Stimulated activated CD4-positive, alpha-beta T cell treated with anti-CD3 and anti-CD28 coated beads, Interleukin-1b, Interleukin-23, amount 100 ng/mL, for 4 hours (primary cell): ENCODE measurements at regions not wholly inside any gene's neighbourhood (a gene's known extent, or its start where the extent isn't known, plus 50 kb on each side); places are given as distances from the start of the nearest gene placed in this dataset.
"Not testable (repeated sequence)": the region's sequence is repeated elsewhere in the genome, so short reads cannot be mapped to it uniquely, and the experiment has no call there.

ENCODE experiments used
- DNase-seq, 2 donors: peaks; one replicate each; pipeline ENCODE4 v3.0.0-alpha.2; 2020; ENCODE audit warnings: low read depth in 2 of 2

DNA sequence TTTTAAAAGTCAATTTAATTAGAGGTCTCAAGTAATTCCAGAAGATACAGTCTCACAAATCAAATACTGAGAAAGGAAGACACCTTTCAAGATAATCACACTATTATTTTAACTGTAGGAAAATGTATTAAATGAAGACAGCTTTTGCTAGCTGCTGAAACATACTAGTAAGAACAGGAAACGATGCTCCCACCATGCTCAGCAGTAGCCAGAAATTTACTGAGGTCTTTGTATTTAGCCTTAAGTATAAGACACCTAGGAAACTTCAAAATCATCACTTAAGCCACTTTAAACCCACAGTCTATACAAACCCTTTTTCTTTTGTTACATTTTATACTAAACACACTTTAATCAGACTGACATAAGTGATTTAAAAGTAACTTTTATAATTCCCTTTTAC, 72.7 kb upstream of the NPIPB12 start:
- not testable (repeated sequence) for DNase-seq

DNA sequence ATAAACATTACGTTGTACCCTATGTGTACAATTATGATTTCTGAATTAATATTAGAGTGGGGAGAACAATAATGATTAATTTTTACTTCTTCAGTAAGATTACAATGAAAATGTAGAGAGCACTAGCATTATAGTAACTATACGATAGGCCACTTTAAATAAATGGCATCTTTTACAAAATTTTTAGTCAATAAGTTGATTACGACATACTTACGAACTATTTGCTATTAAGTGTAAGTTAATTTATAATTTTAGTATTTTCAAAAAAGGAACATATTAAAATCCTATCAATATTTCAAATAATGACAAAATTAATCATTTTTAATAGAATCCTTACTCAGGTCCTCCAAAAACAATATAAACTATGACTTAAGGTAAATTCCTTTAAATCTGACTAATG, 75.6 kb upstream of the NPIPB12 start:
- DNase-seq = not testable (repeated sequence)

DNA sequence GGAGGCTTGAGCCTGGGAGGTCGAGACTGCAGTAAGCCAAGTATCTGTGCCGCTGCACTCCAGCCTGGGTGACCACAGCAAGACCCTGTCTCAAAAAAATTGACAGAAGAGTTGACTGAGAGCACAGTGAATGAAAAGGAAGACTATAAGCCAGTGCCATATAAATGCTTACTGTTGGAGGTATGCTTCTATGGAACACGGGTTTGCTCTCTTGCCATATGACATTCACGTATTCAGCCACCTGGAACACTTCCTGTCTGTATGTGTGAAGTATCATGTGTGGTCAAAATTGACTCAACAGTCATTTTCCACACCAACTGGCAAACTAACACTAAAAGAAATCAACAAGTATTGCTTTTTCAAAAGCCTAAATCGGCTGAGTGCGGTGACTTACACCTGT, 71.1 kb upstream of the SPN start:
- DNase-seq = not testable (repeated sequence)

DNA sequence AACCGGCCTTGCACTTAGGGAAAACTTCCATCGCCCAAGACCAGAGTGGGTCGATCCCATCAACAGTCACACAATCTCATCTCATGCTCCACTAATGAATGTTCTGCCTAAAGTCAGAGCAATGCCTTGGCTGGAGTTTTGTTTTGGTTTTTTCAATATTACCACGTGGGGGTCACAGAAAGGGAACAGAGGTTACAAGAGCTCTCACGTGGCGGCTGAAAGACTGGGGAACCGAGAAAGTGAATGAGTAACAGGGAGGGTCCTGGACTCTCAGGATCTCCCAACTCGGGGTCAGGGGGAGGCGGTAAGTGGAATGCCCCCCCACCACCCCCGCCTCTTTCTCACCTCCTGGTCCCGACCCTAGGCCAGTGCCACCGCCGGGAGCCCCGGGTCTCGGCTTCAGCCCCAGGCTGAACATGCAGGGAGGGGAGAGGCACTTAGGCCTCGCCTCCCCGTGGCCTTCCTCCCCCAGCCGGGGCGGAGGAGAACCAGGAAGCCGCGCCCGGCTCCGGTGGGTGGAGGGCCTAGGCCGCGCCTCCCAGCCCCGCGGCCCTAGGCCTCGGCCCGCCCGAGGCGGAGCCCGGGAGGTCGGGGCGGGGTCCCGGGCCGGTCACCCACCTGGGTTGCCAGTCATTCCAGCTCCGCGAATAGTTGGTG, 68.7 kb upstream of the SPN start:
- DNase-seq = peak in 1 of 2 donors; percentile 44

DNA sequence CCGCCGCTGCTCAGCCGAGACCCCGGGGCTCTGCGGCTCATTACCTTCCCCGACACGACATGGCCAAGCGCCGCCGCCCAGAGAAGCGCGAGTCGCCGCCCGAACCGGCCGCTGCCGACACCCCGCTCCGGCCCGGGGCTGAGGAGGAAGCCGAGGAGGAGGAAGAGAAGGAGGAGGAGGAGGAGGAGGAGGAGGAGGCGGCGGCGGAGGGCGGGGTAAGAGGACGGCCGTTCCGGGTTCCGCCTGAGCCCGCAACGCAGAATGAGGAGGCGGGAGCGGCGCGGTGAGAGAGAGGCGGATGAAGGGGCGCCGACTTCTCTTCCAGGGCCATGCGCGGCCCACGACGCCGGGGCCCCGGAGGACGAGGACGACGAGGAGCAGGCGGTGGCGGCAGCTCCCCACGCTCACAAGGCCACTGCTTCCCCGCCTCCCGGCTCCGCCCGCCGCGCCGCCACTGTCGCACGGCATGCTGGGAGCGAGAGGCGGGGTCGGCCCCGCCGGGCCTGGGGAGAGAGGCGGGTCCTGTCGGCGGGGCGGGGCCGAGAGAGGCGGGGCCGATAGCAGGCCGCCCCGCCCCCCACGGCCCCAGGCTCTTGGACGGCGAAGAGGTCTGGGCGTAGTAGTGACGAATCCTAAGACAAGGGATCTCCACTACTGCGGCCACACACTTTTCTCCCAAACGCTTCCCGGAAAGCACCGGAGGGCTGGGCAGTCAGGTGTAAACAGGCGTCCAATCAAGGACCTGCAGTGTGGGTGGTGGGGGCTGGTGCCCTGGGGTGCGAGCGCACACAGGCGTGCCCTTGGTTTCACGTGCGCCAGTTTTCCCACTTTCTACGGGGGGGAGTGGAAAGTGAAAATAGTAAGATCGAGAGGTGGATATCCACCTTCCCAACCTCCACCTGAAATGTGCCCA, 67.9 kb upstream of the SPN start:
- peak; percentile 84 for DNase-seq

DNA sequence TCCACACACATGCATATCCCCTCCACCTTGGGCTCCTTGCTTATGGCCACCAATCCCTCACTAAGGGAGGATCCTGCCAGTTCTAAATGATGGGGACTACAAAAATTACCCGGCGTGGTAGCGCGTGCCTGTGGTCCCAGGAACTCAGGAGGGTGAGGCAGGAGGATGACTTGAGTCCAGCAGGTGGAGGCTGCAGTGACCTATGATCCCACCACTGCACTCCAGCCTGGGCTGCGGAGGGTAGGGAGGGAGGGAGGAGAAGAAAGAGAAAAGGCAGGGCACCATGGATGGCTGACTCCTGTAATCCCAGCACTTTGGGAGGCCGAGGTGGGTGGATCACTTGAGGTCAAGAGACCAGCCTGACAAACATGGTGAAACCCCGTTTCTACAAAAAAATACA, 66.0 kb upstream of the SPN start:
- DNase-seq = not testable (repeated sequence)

DNA sequence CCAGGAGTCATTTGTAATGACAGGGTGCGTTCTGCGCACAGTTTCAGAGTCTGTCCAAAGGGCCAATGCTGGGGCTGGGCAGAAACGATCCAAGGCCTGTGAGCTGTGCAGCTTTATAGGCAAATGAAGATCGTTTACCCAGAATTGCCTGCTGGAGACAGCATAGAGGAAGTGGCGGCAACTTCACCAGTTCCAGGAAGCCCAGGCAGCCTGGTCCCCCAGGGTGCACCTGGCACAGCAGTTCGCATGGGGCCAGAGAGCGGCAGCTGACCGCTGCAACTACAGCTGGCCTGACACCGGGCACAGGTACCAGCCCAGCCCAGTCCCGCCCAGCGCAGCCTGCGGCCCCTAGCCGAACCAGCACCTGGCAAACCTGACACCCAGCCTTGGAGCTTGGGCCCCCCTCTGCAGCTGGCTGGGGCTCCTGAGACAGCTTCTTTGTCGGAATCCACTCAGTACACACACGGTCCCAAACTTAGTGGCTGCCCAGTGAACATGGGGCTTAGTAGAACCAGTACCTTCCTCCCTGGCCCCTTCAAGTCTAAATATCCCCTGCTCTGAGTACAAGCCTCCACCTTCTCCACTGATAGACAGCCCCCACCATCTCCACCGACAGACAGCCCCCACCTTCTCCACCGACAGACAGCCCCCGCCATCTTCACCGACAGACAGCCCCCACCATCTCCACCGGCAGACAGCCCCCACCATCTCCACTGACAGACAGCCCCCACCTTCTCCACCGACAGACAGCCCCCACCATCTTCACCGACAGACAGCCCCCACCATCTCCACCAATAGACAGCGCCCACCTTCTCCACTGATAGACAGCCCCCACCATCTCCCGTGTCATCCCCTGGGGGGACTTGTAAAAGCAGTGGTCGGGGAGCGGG, 62.7 kb upstream of the SPN start:
- not testable (repeated sequence) for DNase-seq

DNA sequence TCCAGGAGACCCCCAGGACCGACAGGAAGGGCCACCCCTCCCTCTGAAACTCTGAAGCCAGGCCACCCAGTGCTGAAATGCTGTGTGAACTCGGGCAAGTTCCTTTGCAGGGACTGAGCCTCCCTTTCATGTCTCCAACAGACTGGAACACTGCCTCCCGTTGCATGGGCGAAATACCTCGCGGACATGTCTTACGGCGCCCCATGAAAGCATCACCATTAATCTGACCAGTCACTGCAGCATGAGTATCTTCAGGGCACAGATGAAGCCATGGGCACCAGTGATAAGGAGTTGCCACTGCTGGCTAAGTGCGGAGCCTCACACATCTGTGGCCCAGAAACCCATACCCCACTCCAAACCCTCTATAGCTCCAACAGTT, 60.8 kb upstream of the SPN start:
- DNase-seq = not testable (repeated sequence)

DNA sequence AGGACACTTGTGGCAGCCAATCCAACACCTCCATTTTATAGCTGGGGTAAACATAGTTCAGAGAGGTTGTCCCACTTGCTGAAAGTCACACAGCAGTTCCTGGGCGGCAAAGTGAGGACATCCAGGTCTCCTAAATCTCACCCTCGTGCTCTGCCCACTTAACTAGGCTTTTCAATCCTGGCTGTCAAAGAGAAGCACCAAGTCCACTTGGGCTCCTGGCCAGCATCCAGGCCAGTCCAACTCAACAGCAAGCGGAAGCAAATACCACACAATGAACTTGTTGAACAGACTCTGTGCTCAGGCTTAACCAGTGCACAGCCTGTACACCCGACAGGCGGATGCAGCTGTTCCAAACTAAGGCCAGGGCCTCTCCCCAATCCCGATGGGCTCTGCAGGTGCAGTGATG, 60.4 kb upstream of the SPN start:
- DNase-seq = not testable (repeated sequence)

DNA sequence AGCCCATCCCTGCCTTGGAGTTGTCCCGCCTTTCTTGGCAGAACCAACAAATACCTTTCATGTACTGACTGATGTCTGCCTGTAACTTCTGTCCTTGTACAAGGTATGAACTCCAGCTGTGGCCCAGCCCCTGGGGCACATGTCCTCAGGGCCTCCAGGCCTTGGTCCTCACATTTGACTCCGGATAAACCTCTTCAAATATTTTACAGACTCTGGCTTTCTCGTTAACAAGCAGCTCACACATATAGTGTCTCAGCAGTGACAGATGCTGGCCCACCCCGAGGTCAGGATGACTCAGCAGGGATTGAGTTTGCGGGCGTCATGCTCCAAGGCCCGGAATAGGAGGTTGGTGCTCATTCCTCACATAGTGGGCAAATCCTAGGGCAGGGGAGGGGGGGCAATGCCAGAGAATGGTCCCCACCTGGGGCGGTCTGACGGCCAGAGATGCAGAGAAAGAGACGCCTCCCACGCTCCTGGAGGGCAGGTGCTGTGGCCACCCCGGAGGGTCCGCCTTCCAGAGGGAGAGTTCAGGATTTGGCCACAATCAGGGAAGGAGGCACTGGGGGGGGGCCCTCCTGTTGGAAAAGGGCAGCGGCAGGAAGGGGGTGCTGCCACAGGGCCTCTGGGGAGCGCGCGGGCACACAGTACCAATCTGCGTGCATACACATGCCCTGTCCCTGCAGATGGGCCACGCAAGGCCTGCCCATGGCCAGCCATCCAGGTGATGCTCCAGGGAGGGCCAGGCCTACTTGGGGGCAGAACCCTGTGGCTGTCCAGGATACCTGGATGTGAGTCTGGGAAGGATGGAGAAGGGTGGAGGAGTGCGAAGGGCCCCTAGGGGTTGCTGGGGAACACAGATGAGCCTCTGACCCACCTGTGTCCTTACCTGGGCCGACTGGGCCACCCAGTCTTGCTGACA, 58.2 kb upstream of the SPN start:
- not testable (repeated sequence) for DNase-seq

DNA sequence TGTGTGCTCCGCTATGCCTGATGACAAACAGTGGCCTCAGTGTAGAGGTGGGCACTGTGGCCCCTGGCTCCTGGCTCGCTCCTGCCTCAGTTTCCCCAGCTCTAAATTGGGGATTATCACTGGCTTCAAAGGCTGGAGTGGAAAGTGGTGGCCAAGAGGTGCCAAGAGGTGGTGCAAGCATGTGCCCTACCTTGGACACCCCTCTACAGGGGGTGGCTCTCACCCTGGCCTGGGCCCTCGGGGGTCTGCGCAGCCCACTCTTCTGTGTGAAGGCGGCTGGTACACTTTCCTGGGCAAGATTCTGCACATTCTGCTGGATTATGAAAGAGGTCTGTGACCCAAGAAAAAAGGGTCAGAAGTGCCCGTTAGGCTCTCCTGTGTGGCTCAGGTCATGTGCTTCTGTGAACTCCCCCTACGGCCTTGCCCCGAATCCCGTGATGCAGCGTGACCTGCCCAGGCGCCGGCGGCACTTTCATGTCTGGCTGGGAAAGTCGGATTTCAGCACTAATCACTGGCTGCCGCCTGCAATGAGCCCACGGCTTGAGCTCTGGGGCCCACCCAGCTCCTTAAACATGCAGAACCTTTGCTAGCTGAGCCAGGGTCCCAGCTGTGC, 57.3 kb upstream of the SPN start:
- DNase-seq = not testable (repeated sequence)

DNA sequence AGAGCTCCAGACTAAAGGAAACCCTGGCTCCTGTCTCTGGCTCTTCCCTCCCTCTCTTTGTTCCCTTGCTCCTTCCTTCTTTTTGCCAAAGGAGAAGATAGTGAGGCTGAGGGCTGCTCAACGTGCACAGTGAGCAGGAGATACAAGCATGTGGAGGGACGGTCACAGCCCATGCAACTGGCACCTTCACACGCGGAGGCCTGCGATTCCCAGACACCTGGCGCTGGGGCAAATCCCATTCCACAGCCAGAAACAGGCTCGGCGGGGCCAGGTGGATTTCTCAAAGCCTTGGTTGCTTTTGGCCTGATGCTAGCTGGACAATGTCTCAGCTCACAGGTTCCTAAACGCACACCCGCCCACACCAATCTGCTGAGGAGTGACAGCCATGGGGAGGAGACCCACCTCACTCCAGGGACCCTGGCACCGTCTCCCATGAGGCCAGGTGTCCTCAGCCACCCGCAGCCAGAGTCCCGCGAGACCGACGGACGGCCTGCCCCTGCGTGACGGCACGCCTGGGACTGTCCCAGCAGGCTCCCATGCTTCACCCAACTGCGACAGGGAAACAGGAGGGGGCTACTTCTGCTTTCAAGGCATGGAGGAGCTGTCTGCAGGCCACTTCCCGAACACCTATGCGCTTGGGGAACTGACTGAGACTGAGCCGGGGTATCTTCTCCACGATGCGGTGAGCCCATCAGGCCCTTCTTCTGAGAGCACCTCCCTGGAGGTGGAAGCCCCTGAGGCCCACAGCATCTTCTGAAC, 56.2 kb upstream of the SPN start:
- DNase-seq = not testable (repeated sequence)

DNA sequence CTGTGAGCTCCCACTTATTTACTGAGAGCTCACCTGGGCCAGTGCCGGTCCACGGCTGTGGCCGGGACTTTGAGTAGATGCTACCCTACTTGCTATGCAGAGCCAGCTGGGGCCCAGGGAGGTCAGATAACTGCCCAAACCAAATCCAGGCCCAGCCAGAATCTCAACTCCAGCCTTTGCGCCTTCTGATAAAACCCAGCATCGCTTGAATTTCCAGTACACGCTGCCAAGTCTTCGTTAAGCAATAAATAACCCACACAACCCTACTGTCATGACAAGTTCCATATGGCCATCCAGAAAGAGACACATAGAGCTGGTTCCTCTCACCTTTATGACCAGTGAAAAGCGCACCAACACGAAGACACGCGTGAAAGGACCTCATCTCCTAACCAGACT, 55.6 kb upstream of the SPN start:
- DNase-seq = not testable (repeated sequence)

DNA sequence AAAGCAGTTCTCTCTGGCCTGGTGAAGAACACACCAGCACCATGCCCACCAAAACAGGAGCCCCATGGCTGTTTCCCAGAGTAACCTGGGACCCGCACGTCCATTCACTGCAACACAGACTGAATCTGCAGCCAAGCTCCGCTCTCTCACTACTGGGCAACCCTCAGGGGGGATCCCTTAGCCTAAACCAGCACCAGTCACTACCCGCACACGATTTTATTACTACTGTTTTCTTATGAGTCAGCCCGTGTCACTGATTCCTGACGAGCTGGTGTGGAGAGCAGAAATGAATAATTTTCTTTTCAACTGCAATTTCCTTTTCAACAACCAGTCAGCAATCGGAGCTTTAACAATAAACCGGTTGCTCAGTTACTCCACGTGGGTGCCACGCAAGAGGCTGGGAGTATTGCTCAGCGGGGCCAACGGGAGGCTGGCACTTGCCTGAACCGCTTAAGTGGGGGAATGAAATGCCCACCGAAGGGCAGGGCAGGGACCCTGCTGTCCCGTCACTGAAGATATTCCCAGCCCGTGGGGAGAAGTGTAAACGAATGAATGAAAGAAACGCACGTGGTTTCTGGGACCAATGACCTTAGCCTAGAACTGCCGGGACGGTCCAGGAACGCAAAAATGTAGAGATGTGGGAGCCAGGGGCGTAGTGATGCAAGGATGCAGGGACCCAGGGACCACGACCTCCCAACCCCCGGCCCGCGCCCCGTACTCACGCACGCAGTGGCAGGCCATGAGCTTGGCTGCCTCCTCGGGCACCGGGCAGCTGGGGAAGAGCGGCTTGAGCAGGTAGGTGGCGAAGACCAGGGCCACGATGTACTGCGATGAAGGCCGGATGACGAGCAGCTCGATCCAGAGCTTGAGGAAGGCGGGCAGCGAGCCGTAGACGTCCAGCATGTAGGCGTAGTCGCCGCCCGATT, 50.4 kb upstream of the SPN start:
- DNase-seq = not testable (repeated sequence)
